Fibroblast of lung (primary cell): ENCODE measurements at regions not wholly inside any gene's neighbourhood (a gene's known extent, or its start where the extent isn't known, plus 50 kb on each side); places are given as distances from the start of the nearest gene placed in this dataset.

Source experiments
- DNase-seq, 2 donors: peaks; one replicate each; pipeline versions ENCODE4 v3.0.0 to v3.0.0-alpha.2; 2010; ENCODE audit warnings: low read depth in 2 of 2
- H2AFZ ChIP-seq: 2 replicates; pipeline ENCODE4 v1.5.1; 2012; ENCODE audit warnings: low read length, control low read depth, inconsistent platforms
- H3K27ac ChIP-seq: 2 replicates; pipeline ENCODE4 v1.5.1; 2011; ENCODE audit warnings: low read length, control low read depth; ENCODE audit not compliant: insufficient read depth
- H3K27me3 ChIP-seq: 2 replicates; pipeline ENCODE4 v1.5.1; 2011; ENCODE audit warnings: mild to moderate bottlenecking, low read length; ENCODE audit not compliant: control insufficient read depth, insufficient read depth
- H3K36me3 ChIP-seq: 2 replicates; pipeline ENCODE4 v1.5.1; 2011; ENCODE audit warnings: low read length; ENCODE audit not compliant: control insufficient read depth, insufficient read depth
- H3K4me1 ChIP-seq: 2 replicates; pipeline ENCODE4 v1.5.1; 2011; ENCODE audit warnings: low read length; ENCODE audit not compliant: control insufficient read depth, insufficient read depth; ENCODE audit errors: extremely low read depth
- H3K4me2 ChIP-seq: 2 replicates; pipeline ENCODE4 v1.5.1; 2011; ENCODE audit warnings: low read length, control low read depth; ENCODE audit not compliant: insufficient read depth; ENCODE audit errors: extremely low read depth
- H3K4me3 ChIP-seq, 4 experiments: fragments of 200-600 bp in 1 of 4; sonication (generic) in 1 of 4; replicated peaks in 1 of 4; 2 replicates each; pipeline ENCODE4 v1.5.1; 2011 to 2016; ENCODE audit warnings: low read length in 4 of 4, low read depth in 3 of 4, mild to moderate bottlenecking in 3 of 4, control low read depth in 2 of 4, inconsistent platforms in 1 of 4, mixed read lengths in 1 of 4; ENCODE audit not compliant: insufficient read depth in 1 of 4; ENCODE audit errors: control extremely low read depth in 1 of 4
- H3K79me2 ChIP-seq: 2 replicates; pipeline ENCODE4 v1.5.1; 2012; ENCODE audit warnings: mild to moderate bottlenecking, low read length, inconsistent platforms; ENCODE audit not compliant: control insufficient read depth, insufficient read depth
- H3K9ac ChIP-seq: 2 replicates; pipeline ENCODE4 v1.5.1; 2011; ENCODE audit warnings: mild to moderate bottlenecking, low read length, control low read depth; ENCODE audit not compliant: insufficient read depth
- H3K9me3 ChIP-seq: 2 replicates; pipeline ENCODE4 v1.5.1; 2012; ENCODE audit warnings: low read depth, low read length; ENCODE audit not compliant: control insufficient read depth, insufficient read depth
- H4K20me1 ChIP-seq: 2 replicates; pipeline ENCODE4 v1.5.1; 2011; ENCODE audit warnings: low read length; ENCODE audit not compliant: control insufficient read depth, insufficient read depth; ENCODE audit errors: extremely low read depth
- EZH2 ChIP-seq: IDR thresholded peaks from 2 replicates; pipeline ENCODE4 v1.5.1; 2012; ENCODE audit warnings: low read length, control low read depth, mild to moderate bottlenecking; ENCODE audit errors: missing control alignments
- TF ChIP-seq, protein P1 (sequence below), 2 donors: IDR thresholded peaks in 1 of 2; conservative IDR thresholded peaks in 1 of 2; 1 replicate in 1 of 2; 2 replicates in 1 of 2; pipeline ENCODE4 v1.5.1; 2011 to 2012; ENCODE audit warnings: low read length in 2 of 2, control low read depth in 1 of 2, inconsistent platforms in 1 of 2, low read depth in 1 of 2, mild to moderate bottlenecking in 1 of 2

DNA sequence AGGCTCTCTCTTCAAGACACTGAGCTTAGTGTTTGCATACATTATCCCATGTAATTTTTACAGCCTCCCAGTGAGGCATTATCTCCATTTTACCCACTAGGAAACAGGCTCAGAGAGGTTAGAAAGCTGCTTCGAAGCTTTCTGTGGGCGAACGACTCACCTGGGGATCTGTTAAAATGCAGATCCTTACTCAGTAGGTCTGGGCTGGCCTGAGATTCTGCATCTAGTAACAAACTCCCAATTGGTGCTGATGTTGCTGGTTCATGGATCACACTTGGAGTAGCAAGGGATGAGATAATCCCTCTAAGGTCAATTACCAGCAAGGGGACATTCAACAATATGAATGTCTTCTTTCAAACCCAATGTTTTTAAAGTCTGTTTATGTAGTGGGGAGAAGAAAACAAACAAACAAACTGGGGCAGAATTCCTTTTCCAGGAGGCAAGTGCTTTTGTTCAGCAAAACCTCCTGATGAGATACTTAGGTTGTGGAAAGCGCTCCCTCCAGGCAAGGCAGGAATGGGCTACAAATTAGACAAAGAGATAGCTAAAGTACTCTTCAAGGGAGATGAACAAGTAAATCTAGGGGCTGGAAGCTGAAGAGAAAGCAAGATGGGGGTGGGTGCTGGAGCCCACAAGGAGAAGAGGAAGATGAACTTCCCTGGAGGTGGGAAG lies 311.9 kb downstream of the SHQ1 start:
- H2AFZ ChIP-seq = no peak overlapping the region
- H3K9ac ChIP-seq = no peak overlapping the region
- no peaks in the 10 kb centered on the region for H3K79me2 ChIP-seq
- H3K9me3 ChIP-seq = no peaks in the 10 kb centered on the region
- H3K4me1 ChIP-seq = no peaks in the 10 kb centered on the region
- no peak overlapping the region for H3K4me3 ChIP-seq
- H3K4me2 ChIP-seq = no peak overlapping the region
- H3K27me3 ChIP-seq = no peaks in the 10 kb centered on the region
- H3K27ac ChIP-seq = no peak overlapping the region
- H3K36me3 ChIP-seq = no peaks in the 10 kb centered on the region
- DNase-seq = no peak
- TF ChIP-seq, protein P1, sequence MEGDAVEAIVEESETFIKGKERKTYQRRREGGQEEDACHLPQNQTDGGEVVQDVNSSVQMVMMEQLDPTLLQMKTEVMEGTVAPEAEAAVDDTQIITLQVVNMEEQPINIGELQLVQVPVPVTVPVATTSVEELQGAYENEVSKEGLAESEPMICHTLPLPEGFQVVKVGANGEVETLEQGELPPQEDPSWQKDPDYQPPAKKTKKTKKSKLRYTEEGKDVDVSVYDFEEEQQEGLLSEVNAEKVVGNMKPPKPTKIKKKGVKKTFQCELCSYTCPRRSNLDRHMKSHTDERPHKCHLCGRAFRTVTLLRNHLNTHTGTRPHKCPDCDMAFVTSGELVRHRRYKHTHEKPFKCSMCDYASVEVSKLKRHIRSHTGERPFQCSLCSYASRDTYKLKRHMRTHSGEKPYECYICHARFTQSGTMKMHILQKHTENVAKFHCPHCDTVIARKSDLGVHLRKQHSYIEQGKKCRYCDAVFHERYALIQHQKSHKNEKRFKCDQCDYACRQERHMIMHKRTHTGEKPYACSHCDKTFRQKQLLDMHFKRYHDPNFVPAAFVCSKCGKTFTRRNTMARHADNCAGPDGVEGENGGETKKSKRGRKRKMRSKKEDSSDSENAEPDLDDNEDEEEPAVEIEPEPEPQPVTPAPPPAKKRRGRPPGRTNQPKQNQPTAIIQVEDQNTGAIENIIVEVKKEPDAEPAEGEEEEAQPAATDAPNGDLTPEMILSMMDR (conservative IDR thresholded peaks at IDR 0.05 in 1 of 2, IDR thresholded peaks at IDR 0.05 in 1 of 2; ENCODE audit: low read depth in 1 of 2, low read length in 2 of 2) = no peak
- no peak for TF ChIP-seq EZH2
- H4K20me1 ChIP-seq = no peaks in the 10 kb centered on the region

DNA sequence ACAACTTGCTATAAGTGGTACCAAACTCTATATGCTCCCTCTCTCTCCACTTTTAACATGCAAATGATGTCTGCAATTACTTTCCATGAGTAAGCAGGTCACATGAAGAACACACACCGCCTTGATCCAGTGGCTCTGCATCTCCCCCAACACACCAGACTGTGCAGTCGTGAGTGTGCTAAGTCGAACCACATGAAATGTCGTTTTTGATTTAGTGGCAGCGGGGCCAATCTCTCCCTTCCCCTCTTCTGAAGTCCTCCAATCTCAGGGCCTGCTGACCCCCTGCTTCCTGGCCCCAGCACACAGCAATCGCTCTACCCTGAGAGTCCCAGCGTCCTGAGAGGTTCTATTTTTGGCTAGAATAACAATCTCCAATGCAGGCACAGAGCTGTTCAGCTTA lies 312.5 kb downstream of the SHQ1 start:
- no peak overlapping the region for H3K4me3 ChIP-seq
- H3K4me1 ChIP-seq = no peaks in the 10 kb centered on the region

DNA sequence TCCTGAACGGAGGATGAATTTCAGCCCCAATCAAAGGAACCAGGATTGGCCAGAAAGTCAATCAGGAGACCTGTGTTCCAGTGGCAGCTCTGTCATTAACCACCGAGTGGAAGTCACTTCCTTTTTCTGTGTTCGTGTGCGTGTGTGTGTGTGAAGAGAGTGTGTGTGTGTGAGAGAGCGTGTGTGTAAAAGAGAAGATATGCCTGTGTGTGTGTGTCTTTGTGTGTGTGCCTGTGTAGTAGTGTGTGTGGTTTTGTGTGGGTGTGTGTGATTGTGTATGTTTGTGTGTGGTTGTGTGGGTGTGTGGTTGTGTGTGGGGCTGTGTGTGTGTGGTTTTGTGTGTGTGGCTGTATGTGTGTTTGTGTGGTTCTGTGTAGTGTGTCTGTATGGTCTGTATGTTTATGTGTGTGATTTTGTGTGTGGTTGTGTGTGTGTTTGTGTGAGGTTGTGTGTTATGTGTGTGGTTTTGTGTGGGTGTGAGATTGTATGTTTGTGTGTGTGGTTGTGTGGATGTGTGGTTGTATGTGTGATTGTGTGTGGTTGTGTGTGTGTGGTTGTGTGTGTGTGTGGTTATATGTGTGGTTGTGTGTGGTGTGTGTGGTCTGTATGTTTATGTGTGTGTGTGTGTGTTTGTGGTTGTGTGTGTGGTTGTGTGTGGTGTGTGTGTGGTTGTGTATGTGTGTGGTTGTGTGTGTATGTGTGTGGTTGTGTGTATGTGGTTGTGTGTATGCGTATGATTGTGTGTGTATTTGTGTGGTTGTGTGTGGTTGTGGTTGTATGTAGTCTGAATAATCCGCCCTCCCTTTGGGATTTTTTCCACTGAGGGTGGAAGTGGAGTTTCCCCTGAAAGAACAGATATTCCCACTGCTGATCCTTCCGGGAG lies 314.4 kb downstream of the SHQ1 start:
- no peak overlapping the region for H3K4me3 ChIP-seq
- DNase-seq = no peak

More for the DNA sequence above, 312.5 kb downstream of the SHQ1 start:
- TF ChIP-seq, protein P1 (conservative IDR thresholded peaks at IDR 0.05 in 1 of 2, IDR thresholded peaks at IDR 0.05 in 1 of 2; ENCODE audit: low read depth in 1 of 2, low read length in 2 of 2) = no peak
- no peak for TF ChIP-seq EZH2
- no peak overlapping the region for H2AFZ ChIP-seq
- no peak overlapping the region for H3K4me2 ChIP-seq
- no peak overlapping the region for H3K27ac ChIP-seq
- H3K9me3 ChIP-seq = no peaks in the 10 kb centered on the region
- no peaks in the 10 kb centered on the region for H3K79me2 ChIP-seq
- H3K9ac ChIP-seq = no peak overlapping the region
- H3K27me3 ChIP-seq = no peaks in the 10 kb centered on the region
- no peaks in the 10 kb centered on the region for H3K36me3 ChIP-seq
- no peak for DNase-seq
- no peaks in the 10 kb centered on the region for H4K20me1 ChIP-seq

More for the DNA sequence above, 314.4 kb downstream of the SHQ1 start:
- no peak overlapping the region for H2AFZ ChIP-seq
- H3K4me2 ChIP-seq = no peak overlapping the region
- H3K36me3 ChIP-seq = no peaks in the 10 kb centered on the region
- H3K4me1 ChIP-seq = no peaks in the 10 kb centered on the region
- H3K9ac ChIP-seq = no peak overlapping the region
- no peaks in the 10 kb centered on the region for H3K9me3 ChIP-seq
- H3K27ac ChIP-seq = no peak overlapping the region
- no peaks in the 10 kb centered on the region for H4K20me1 ChIP-seq
- no peaks in the 10 kb centered on the region for H3K27me3 ChIP-seq
- no peaks in the 10 kb centered on the region for H3K79me2 ChIP-seq
- TF ChIP-seq, protein P1 (conservative IDR thresholded peaks at IDR 0.05 in 1 of 2, IDR thresholded peaks at IDR 0.05 in 1 of 2; ENCODE audit: low read depth in 1 of 2, low read length in 2 of 2) = no peak
- no peak for TF ChIP-seq EZH2
